ENCODE measurements at regions not wholly inside any gene's neighbourhood (a gene's known extent, or its start where the extent isn't known, plus 50 kb on each side); places are given as distances from the start of the nearest gene placed in this dataset.

GRCh38 chr12:115542656-115543055 is 734.8 kb downstream of the MED13L start:
- H3K36me3 ChIP-seq (ENCODE audit: control insufficient read depth in 1 of 2, insufficient read depth in 2 of 2, low read length in 2 of 2) = no peaks in the 10 kb centered on the region
- no peaks in the 10 kb centered on the region for H3K27me3 ChIP-seq (ENCODE audit: insufficient read depth, low read length)
- no peak for DNase-seq (ENCODE audit: low read depth, low spot score)
- H3K9ac ChIP-seq (ENCODE audit: low read length) = no peak overlapping the region
- no peaks in the 10 kb centered on the region for H4K20me1 ChIP-seq (ENCODE audit: insufficient read depth)
- H3K27ac ChIP-seq (ENCODE audit: low read depth, low read length) = no peak overlapping the region
- no peaks in the 10 kb centered on the region for H3K9me3 ChIP-seq (ENCODE audit: control insufficient read depth in 1 of 2, insufficient read depth in 1 of 2, low read depth in 1 of 2, low read length in 2 of 2)
- ChIA-PET POLR2A (no interaction called here), CTCF (no interaction called here), RAD21 (ENCODE audit: low non-redundant PET in 1 of 2, low total read pairs in 2 of 2, uncharacterized antibody in 2 of 2, unreplicated experiment in 2 of 2) (no interaction called here)
- H3K4me1 ChIP-seq (ENCODE audit: control insufficient read depth in 1 of 2, insufficient read depth in 2 of 2, low read length in 2 of 2) = no peaks in the 10 kb centered on the region
- no peaks in the 10 kb centered on the region for H3K79me2 ChIP-seq (ENCODE audit: insufficient read depth, low read length)
- TF ChIP-seq, protein P1, sequence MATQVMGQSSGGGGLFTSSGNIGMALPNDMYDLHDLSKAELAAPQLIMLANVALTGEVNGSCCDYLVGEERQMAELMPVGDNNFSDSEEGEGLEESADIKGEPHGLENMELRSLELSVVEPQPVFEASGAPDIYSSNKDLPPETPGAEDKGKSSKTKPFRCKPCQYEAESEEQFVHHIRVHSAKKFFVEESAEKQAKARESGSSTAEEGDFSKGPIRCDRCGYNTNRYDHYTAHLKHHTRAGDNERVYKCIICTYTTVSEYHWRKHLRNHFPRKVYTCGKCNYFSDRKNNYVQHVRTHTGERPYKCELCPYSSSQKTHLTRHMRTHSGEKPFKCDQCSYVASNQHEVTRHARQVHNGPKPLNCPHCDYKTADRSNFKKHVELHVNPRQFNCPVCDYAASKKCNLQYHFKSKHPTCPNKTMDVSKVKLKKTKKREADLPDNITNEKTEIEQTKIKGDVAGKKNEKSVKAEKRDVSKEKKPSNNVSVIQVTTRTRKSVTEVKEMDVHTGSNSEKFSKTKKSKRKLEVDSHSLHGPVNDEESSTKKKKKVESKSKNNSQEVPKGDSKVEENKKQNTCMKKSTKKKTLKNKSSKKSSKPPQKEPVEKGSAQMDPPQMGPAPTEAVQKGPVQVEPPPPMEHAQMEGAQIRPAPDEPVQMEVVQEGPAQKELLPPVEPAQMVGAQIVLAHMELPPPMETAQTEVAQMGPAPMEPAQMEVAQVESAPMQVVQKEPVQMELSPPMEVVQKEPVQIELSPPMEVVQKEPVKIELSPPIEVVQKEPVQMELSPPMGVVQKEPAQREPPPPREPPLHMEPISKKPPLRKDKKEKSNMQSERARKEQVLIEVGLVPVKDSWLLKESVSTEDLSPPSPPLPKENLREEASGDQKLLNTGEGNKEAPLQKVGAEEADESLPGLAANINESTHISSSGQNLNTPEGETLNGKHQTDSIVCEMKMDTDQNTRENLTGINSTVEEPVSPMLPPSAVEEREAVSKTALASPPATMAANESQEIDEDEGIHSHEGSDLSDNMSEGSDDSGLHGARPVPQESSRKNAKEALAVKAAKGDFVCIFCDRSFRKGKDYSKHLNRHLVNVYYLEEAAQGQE (IDR thresholded peaks at IDR 0.05; ENCODE audit: low read depth) = no peak
- H2AFZ ChIP-seq (ENCODE audit: low read depth, low read length, poor library complexity, severe bottlenecking) = no peak overlapping the region
- ATAC-seq = no peak
- no TSS peak for BruUV-seq (replicated peaks)
- no peaks in the 10 kb centered on the region for H3K9me2 ChIP-seq (ENCODE audit: insufficient read depth)
- intact Hi-C loops (cut with micrococcal nuclease) = no loop called here
- no peak overlapping the region for H3K4me3 ChIP-seq (replicated peaks in 1 of 2; ENCODE audit: low read depth in 1 of 2, low read length in 2 of 2)
- no peak overlapping the region for H3K4me2 ChIP-seq (ENCODE audit: low read length)

DNA sequence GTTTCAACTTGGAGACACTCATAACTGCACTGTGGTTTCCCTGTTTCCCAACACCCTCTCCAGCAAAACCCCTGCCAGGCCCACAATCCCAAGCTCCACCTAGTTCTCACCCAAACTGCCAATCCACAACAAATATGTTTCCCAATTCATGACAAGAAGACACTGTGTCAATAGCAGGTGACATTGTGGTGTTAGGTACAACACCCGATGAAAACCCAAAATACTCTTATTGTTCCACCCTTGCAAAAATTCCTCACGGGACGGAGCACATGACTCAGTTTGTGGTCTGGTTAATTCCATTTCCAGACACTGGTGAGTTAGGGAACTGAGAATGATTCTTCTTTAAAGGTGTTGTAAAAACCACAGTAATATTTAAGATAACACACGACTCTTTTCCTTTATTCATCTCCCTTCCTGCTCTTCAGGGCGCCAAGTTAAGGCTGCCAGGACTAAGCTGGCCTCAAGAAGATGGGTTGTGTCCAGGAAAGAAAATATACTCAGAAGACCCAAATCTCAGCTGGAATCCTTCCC is 735.5 kb downstream of the MED13L start:
- ATAC-seq = no peak
- H3K9me3 ChIP-seq (ENCODE audit: control insufficient read depth in 1 of 2, insufficient read depth in 1 of 2, low read depth in 1 of 2, low read length in 2 of 2) = no peaks in the 10 kb centered on the region
- ChIA-PET CTCF (no interaction called here), RAD21 (ENCODE audit: low non-redundant PET in 1 of 2, low total read pairs in 2 of 2, uncharacterized antibody in 2 of 2, unreplicated experiment in 2 of 2) (no interaction called here), POLR2A (no interaction called here)
- no peak overlapping the region for H3K27ac ChIP-seq (ENCODE audit: low read depth, low read length)
- H3K9ac ChIP-seq (ENCODE audit: low read length) = no peak overlapping the region
- TF ChIP-seq FOSL1 (IDR thresholded peaks at IDR 0.05; ENCODE audit: low read depth) = no peak
- TF ChIP-seq ZNF274 (IDR thresholded peaks at IDR 0.05; ENCODE audit: low read depth, low read length) = no peak
- TF ChIP-seq, protein P1 (IDR thresholded peaks at IDR 0.05; ENCODE audit: low read depth) = no peak
- no peak for TF ChIP-seq CEBPB (IDR thresholded peaks at IDR 0.05; ENCODE audit: low read depth)
- TF ChIP-seq SP1 (IDR thresholded peaks at IDR 0.05; ENCODE audit: low read depth) = no peak
- no peaks in the 10 kb centered on the region for H3K36me3 ChIP-seq (ENCODE audit: control insufficient read depth in 1 of 2, insufficient read depth in 2 of 2, low read length in 2 of 2)
- BruUV-seq (replicated peaks) = no TSS peak
- H3K4me2 ChIP-seq (ENCODE audit: low read length) = no peak overlapping the region
- no peak overlapping the region for H3K4me3 ChIP-seq (replicated peaks in 1 of 2; ENCODE audit: low read depth in 1 of 2, low read length in 2 of 2)
- no peaks in the 10 kb centered on the region for H3K27me3 ChIP-seq (ENCODE audit: insufficient read depth, low read length)
- H3K9me2 ChIP-seq (ENCODE audit: insufficient read depth) = no peaks in the 10 kb centered on the region
- H3K79me2 ChIP-seq (ENCODE audit: insufficient read depth, low read length) = no peaks in the 10 kb centered on the region
- no peaks in the 10 kb centered on the region for H4K20me1 ChIP-seq (ENCODE audit: insufficient read depth)
- intact Hi-C loops (cut with micrococcal nuclease) = no loop called here
- H3K4me1 ChIP-seq (ENCODE audit: control insufficient read depth in 1 of 2, insufficient read depth in 2 of 2, low read length in 2 of 2) = no peaks in the 10 kb centered on the region
- DNase-seq (ENCODE audit: low read depth, low spot score) = no peak
- H2AFZ ChIP-seq (ENCODE audit: low read depth, low read length, poor library complexity, severe bottlenecking) = no peak overlapping the region

Measured in HCT116 (cell line).